ENCODE measurements at regions not wholly inside any gene's neighbourhood (a gene's known extent, or its start where the extent isn't known, plus 50 kb on each side); places are given as distances from the start of the nearest gene placed in this dataset.

- peaks cover 24% of the 10 kb centered on the region for H3K9me3 Mint-ChIP-seq
- no peak overlapping the region for H3K4me3 Mint-ChIP-seq
- H3K4me1 Mint-ChIP-seq: peaks cover 10% of the 10 kb centered on the region
- Histone ChIP-seq H3K4me1 (ENCODE audit: control insufficient read depth, insufficient read depth, low read length) (no peaks in the 10 kb centered on the region), H3K27ac (ENCODE audit: low read depth, low read length) (no peak overlapping the region), H3K9me3 (ENCODE audit: control insufficient read depth, low read length) (peaks cover 33% of the 10 kb centered on the region), H3K4me3 (ENCODE audit: low read length) (no peak overlapping the region), H3K9ac (ENCODE audit: extremely low read depth, low read length, poor library complexity, severe bottlenecking) (no peak overlapping the region), H3K36me3 (ENCODE audit: control insufficient read depth, insufficient read depth, low read length) (no peaks in the 10 kb centered on the region), H3K27me3 (ENCODE audit: control insufficient read depth, insufficient read depth, low read length, poor library complexity, severe bottlenecking) (no peaks in the 10 kb centered on the region)
- DNase-seq: no peak
- no peaks in the 10 kb centered on the region for H3K27me3 Mint-ChIP-seq (ENCODE audit: insufficient read depth)
- TF ChIP-seq CTCF (conservative IDR thresholded peaks at IDR 0.05): no peak
- no peak overlapping the region for H3K27ac Mint-ChIP-seq
- peaks cover 5% of the 10 kb centered on the region for H3K36me3 Mint-ChIP-seq (ENCODE audit: low read depth)
These were observed 128.1 kb downstream of the KIF2B start for GRCh38 chr17:53950858-53951250.

- H3K4me1 ChIP-seq (ENCODE audit: control insufficient read depth, insufficient read depth, low read length): no peaks in the 10 kb centered on the region
- H3K27me3 Mint-ChIP-seq (ENCODE audit: insufficient read depth): no peaks in the 10 kb centered on the region
- no peak overlapping the region for H3K27ac Mint-ChIP-seq
- no peak overlapping the region for H3K4me3 ChIP-seq (ENCODE audit: low read length)
- H3K9ac ChIP-seq (ENCODE audit: extremely low read depth, low read length, poor library complexity, severe bottlenecking): no peak overlapping the region
- H3K36me3 Mint-ChIP-seq (ENCODE audit: low read depth): no peaks in the 10 kb centered on the region
- no peak for TF ChIP-seq CTCF (conservative IDR thresholded peaks at IDR 0.05)
- H3K27ac ChIP-seq (ENCODE audit: low read depth, low read length): no peak overlapping the region
- 81% methylated on average over 1 of the region's 1 CpG; no CpG with 5 or more reads in 1 of the 2 experiments for WGBS, 2 experiments (ENCODE audit: insufficient coverage in 1 of 2, insufficient read length in 1 of 2)
- no peaks in the 10 kb centered on the region for H3K4me1 Mint-ChIP-seq
- no peak overlapping the region for H3K4me3 Mint-ChIP-seq
- H3K9me3 ChIP-seq (ENCODE audit: control insufficient read depth, low read length): no peaks in the 10 kb centered on the region
- no peaks in the 10 kb centered on the region for H3K27me3 ChIP-seq (ENCODE audit: control insufficient read depth, insufficient read depth, low read length, poor library complexity, severe bottlenecking)
- H3K36me3 ChIP-seq (ENCODE audit: control insufficient read depth, insufficient read depth, low read length): no peaks in the 10 kb centered on the region
- peaks cover 2% of the 10 kb centered on the region for H3K9me3 Mint-ChIP-seq
- DNase-seq: no peak
These were observed 148.6 kb downstream of the KIF2B start for GRCh38 chr17:53971361-53971760.

GRCh38 chr17:53979991-53980390, 157.3 kb downstream of the KIF2B start:
- Histone ChIP-seq H3K4me1 (ENCODE audit: control insufficient read depth, insufficient read depth, low read length) (no peaks in the 10 kb centered on the region), H3K9me3 (ENCODE audit: control insufficient read depth, low read length) (peaks cover 28% of the 10 kb centered on the region), H3K36me3 (ENCODE audit: control insufficient read depth, insufficient read depth, low read length) (no peaks in the 10 kb centered on the region), H3K27ac (ENCODE audit: low read depth, low read length) (peak overlapping the region; percentile 59), H3K9ac (ENCODE audit: extremely low read depth, low read length, poor library complexity, severe bottlenecking) (no peak overlapping the region), H3K4me3 (ENCODE audit: low read length) (peak overlapping the region; percentile 53), H3K27me3 (ENCODE audit: control insufficient read depth, insufficient read depth, low read length, poor library complexity, severe bottlenecking) (no peaks in the 10 kb centered on the region)
- H3K9me3 Mint-ChIP-seq: peaks cover 32% of the 10 kb centered on the region
- H3K27me3 Mint-ChIP-seq (ENCODE audit: insufficient read depth): no peaks in the 10 kb centered on the region
- H3K27ac Mint-ChIP-seq: peak overlapping the region; percentile 83
- H3K4me3 Mint-ChIP-seq: no peak overlapping the region
- 76 to 79% methylated on average over 5 of the region's 5 CpGs for WGBS, 2 experiments (ENCODE audit: insufficient coverage in 1 of 2, insufficient read length in 1 of 2)
- DNase-seq: no peak
- H3K4me1 Mint-ChIP-seq: peaks cover 17% of the 10 kb centered on the region
- H3K36me3 Mint-ChIP-seq (ENCODE audit: low read depth): no peaks in the 10 kb centered on the region
- TF ChIP-seq CTCF (conservative IDR thresholded peaks at IDR 0.05): no peak

All from endodermal cell (in vitro differentiated cells).